GM12891 (cell line): ENCODE measurements at regions not wholly inside any gene's neighbourhood (a gene's known extent, or its start where the extent isn't known, plus 50 kb on each side); places are given as distances from the start of the nearest gene placed in this dataset.

Experiments
- DNase-seq: peaks from one replicate; pipeline ENCODE4 v3.0.0; 2011; ENCODE audit warnings: low spot score; ENCODE audit not compliant: insufficient read length
- FAIRE-seq: peaks from 2 replicates; lab custom pipeline; 2011; peaks lifted over from hg19 to GRCh38; lab: Jason Lieb, UNC
- PAX5 ChIP-seq: IDR thresholded peaks from 2 replicates; pipeline ENCODE4 v1.6.1; 2011; ENCODE audit warnings: low read length, moderate library complexity, mild to moderate bottlenecking; ENCODE audit not compliant: insufficient read depth, severe bottlenecking
- POLR2A ChIP-seq: IDR thresholded peaks from 2 replicates; pipeline ENCODE4 v1.6.1; 2011; ENCODE audit warnings: low read depth, low read length, control low read depth
- POLR2AphosphoS5 ChIP-seq: IDR thresholded peaks from 2 replicates; pipeline ENCODE4 v1.6.1; 2011; ENCODE audit warnings: low read depth, low read length, control low read depth
- POU2F2 ChIP-seq: IDR thresholded peaks from 2 replicates; pipeline ENCODE4 v1.6.1; 2011; ENCODE audit warnings: low read depth, mild to moderate bottlenecking, control low read depth, low read length, moderate library complexity
- SPI1 ChIP-seq: IDR thresholded peaks from 2 replicates; pipeline ENCODE4 v1.6.1; 2011; ENCODE audit warnings: low read depth, low read length, control low read depth
- TAF1 ChIP-seq: IDR thresholded peaks from 2 replicates; pipeline ENCODE4 v1.6.1; 2011; ENCODE audit warnings: low read depth, low read length, control low read depth

- no peak for DNase-seq
- no peak for FAIRE-seq
- no peak for TF ChIP-seq POU2F2
- TF ChIP-seq PAX5, result no peak
- TF ChIP-seq POLR2A, result no peak
- no peak for TF ChIP-seq TAF1
- TF ChIP-seq SPI1, result no peak
- TF ChIP-seq POLR2AphosphoS5, result no peak
These were observed 303.1 kb upstream of the RUNX1 start for GRCh38 chr21:35352066-35352770.

DNA sequence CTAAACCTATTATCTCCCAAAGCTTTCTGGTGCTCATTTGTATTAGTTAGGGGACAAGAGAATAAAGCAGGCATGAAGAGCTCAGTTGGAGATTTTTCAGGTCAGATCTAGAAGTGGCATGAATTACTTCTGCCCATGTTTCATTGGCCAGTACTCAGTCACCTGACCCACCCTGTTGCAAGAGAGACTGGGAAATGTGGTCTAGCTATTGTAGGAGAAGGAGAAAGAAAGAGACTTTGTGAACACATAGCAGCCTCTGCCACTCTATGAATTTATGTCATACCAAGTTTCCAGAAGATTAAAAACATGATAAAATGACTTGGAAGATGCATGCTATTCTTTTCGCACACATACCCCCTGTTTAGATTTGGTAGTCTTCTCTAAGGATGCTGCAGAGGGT lies 302.3 kb upstream of the RUNX1 start:
- TF ChIP-seq PAX5 (no peak), POLR2AphosphoS5 (no peak), POLR2A (no peak), POU2F2 (no peak), TAF1 (no peak), SPI1 (no peak)
- no peak for FAIRE-seq

GRCh38 chr21:35350965-35351364 lies 301.9 kb upstream of the RUNX1 start:
- FAIRE-seq (no peak), DNase-seq (no peak)
- no peak for TF ChIP-seq SPI1
- no peak for TF ChIP-seq POU2F2
- no peak for TF ChIP-seq PAX5
- TF ChIP-seq POLR2A, result no peak
- TF ChIP-seq TAF1, result no peak
- no peak for TF ChIP-seq POLR2AphosphoS5

More for the DNA sequence above, 302.3 kb upstream of the RUNX1 start:
- DNase-seq, result no peak

DNA sequence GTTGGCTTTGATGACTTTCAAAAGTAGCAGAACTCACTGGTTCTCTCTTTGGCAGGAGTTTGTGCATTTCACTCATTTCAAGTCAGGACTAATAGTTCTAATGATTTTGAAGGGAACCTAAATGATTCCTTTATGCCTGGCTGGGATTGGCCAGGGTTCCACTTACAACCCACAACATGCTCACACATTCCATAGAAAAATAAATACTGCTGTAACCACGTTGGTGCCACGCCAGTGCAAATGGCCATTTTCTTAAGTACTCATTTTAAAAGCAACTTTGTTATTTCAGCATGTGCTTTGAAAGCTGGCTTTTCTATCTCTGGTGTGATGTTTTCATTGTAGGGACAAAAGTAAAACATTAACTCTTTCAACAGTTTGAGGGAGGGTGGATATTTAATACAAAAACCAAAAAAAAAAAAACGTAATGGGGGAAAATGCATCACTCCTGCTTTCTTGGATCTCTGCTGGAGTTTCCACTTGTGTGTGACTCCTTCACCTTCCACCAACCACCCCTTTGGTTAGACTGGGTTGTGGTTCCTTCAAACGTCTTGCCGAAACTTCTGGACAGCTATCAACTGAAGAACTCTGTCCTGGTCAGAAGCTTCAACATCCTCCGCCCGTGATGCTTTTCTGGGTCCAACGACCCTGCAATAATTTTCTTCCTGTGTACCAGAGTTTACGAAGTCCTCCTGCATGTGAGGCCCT lies 300.4 kb upstream of the RUNX1 start:
- FAIRE-seq (no peak), DNase-seq (no peak)
- TF ChIP-seq PAX5, result no peak
- no peak for TF ChIP-seq POLR2AphosphoS5
- no peak for TF ChIP-seq POU2F2
- TF ChIP-seq SPI1, result no peak
- TF ChIP-seq POLR2A, result no peak
- TF ChIP-seq TAF1, result no peak

DNA sequence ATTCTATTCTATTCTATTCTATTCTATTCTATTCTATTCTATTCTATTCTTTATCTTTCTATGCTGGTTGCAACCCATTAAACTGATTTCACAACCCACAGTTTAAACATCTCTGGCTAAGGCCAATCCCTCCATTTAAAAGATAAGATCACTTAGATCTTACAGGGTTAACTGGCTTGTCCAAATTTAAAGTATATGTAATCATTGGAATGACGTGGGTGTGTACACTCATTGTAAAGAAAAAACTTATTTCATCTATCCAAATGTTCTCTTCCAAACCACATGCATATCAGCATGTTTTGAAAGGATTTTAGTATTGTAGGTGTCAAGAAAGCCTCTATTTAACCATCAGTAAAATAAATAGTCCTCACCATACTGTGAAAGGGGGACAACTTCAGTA lies 299.6 kb upstream of the RUNX1 start:
- TF ChIP-seq POLR2AphosphoS5, result no peak
- TF ChIP-seq PAX5, result no peak
- TF ChIP-seq POU2F2, result no peak
- TF ChIP-seq SPI1, result no peak
- no peak for TF ChIP-seq TAF1
- no peak for TF ChIP-seq POLR2A
- DNase-seq (no peak), FAIRE-seq (no peak)

GRCh38 chr21:35346697-35347096 lies 297.6 kb upstream of the RUNX1 start:
- no peak for FAIRE-seq
- no peak for DNase-seq
- TF ChIP-seq POLR2AphosphoS5 (no peak), SPI1 (no peak), POLR2A (no peak), PAX5 (no peak), TAF1 (no peak), POU2F2 (no peak)

- TF ChIP-seq PAX5 (no peak), POLR2AphosphoS5 (no peak), TAF1 (no peak), POU2F2 (no peak), SPI1 (no peak), POLR2A (no peak)
- FAIRE-seq, result no peak
- DNase-seq, result no peak
These were observed 296.9 kb upstream of the RUNX1 start for GRCh38 chr21:35345954-35346353.

DNA sequence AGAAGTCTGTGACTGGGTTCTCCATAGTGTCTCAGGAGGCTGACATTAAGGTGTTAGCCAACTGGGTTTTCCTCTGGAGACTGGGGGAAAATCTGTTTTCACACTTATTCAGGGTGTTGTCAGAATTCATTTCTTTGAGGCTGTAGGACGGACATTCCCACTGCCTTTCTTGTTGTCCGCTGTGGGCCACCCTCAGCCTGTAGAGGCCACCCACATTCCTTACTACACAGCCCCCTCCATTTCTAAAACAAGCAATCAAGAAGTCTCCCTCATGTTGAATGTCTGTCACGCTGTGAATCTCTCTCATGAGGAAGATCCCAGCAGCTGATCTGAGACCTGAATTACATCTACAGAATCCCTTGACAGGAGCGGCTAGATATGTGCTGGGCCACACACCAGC lies 295.5 kb upstream of the RUNX1 start:
- FAIRE-seq, result no peak
- no peak for TF ChIP-seq POLR2A
- TF ChIP-seq TAF1, result no peak
- TF ChIP-seq POLR2AphosphoS5, result no peak
- TF ChIP-seq POU2F2, result no peak
- TF ChIP-seq SPI1, result no peak
- no peak for TF ChIP-seq PAX5

DNA sequence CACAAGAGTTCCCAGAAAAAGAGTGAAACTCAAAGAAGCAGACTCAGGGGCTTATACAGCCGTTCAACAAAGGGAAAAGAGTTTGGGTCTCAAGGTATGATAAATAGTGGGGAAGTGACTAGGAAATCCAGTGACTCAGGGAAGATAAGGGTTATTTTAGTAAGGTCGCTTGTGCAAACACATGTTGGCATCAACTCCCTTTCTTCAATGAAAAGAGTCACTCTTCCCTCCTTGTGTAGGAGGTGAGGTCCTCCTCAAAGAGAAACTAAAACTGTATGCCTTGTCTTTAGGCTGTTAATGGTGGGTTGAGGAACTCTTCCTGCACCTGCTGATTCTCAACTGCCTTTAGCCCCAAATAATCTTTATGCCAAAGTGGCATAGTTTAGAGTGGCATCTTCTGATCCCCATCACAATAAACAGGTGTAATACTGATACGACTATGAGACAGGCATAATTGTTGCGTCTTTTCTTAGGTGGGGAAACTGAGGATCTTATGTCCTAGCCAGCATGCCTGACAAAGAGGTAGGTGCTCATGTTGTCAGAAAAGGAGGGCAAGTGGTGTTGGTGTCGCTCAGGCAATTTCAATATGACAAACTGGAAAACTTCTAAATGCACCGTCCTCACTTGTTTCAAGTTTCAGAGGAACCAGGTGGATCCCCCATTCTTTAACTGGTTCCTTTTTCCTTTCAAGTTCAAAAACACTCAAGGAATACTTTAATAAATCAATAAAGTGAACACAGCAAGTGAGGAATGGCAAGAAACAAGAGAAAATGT lies 294.1 kb upstream of the RUNX1 start:
- DNase-seq, result no peak
- peak; percentile 23; the same call in 1 of the 2 replicates for TF ChIP-seq SPI1
- no peak for TF ChIP-seq POU2F2
- TF ChIP-seq PAX5, result no peak
- peak; percentile 88 for FAIRE-seq

More for the DNA sequence above, 295.5 kb upstream of the RUNX1 start:
- DNase-seq, result no peak
